Parathyroid adenoma (tissue), 2 donors: ENCODE measurements at regions not wholly inside any gene's neighbourhood (a gene's known extent, or its start where the extent isn't known, plus 50 kb on each side); places are given as distances from the start of the nearest gene placed in this dataset.

ENCODE experiments used
- H2AFZ ChIP-seq: fragments of 300-600 bp; sonication (generic); one replicate; pipeline ENCODE4 v1.7.0; 2017; ENCODE audit warnings: antibody characterized with exemption, mild to moderate bottlenecking
- H3K27ac ChIP-seq: fragments of 300-600 bp; sonication (generic); one replicate; pipeline ENCODE4 v1.7.0; 2017
- H3K27me3 ChIP-seq: fragments of 300-600 bp; sonication (generic); one replicate; pipeline ENCODE4 v1.7.0; 2017; ENCODE audit warnings: low read length; ENCODE audit not compliant: control insufficient read depth, insufficient read depth
- H3K36me3 ChIP-seq: fragments of 300-600 bp; sonication (generic); one replicate; pipeline ENCODE4 v1.7.0; 2017; ENCODE audit warnings: low read length; ENCODE audit not compliant: control insufficient read depth, insufficient read depth
- H3K4me1 ChIP-seq: fragments of 300-600 bp; sonication (generic); one replicate; pipeline ENCODE4 v1.7.0; 2017; ENCODE audit warnings: control low read depth
- H3K4me2 ChIP-seq: fragments of 300-600 bp; sonication (generic); one replicate; pipeline ENCODE4 v1.7.0; 2017; ENCODE audit warnings: low read length
- H3K4me3 ChIP-seq: fragments of 300-600 bp; sonication (generic); one replicate; pipeline ENCODE4 v1.7.0; 2017; ENCODE audit warnings: low read depth, low read length
- H3K79me2 ChIP-seq: fragments of 300-600 bp; sonication (generic); one replicate; pipeline ENCODE4 v1.7.0; 2017; ENCODE audit warnings: control low read depth
- H3K9ac ChIP-seq: fragments of 300-600 bp; sonication (generic); one replicate; pipeline ENCODE4 v1.7.0; 2017; ENCODE audit warnings: mild to moderate bottlenecking
- H3K9me3 ChIP-seq: fragments of 300-600 bp; sonication (generic); one replicate; pipeline ENCODE4 v1.7.0; 2017; ENCODE audit warnings: low read length; ENCODE audit not compliant: control insufficient read depth
- CTCF ChIP-seq: fragments of 300-600 bp; sonication (generic); IDR thresholded peaks from one replicate; pipeline ENCODE4 v1.7.0; 2017; ENCODE audit warnings: antibody characterized with exemption, mild to moderate bottlenecking
- donor health status: primary hyperparathyroidism.

- Histone ChIP-seq H3K4me2 (no peak overlapping the region), H2AFZ (no peak overlapping the region), H3K36me3 (no peaks in the 10 kb centered on the region), H3K9me3 (no peaks in the 10 kb centered on the region), H3K27ac (no peak overlapping the region), H3K4me1 (no peaks in the 10 kb centered on the region), H3K4me3 (no peak overlapping the region), H3K9ac (no peak overlapping the region), H3K27me3 (no peaks in the 10 kb centered on the region), H3K79me2 (no peaks in the 10 kb centered on the region)
- TF ChIP-seq CTCF, result no peak
Observed at GRCh38 chr9:86469476-86470250, 115.5 kb upstream of the TUT7 start.

GRCh38 chr9:86464242-86464641 is 110.0 kb upstream of the TUT7 start:
- no peak for TF ChIP-seq CTCF
- no peak overlapping the region for H3K4me2 ChIP-seq
- H3K27me3 ChIP-seq, result no peaks in the 10 kb centered on the region
- no peaks in the 10 kb centered on the region for H3K79me2 ChIP-seq
- H3K27ac ChIP-seq, result no peak overlapping the region
- H3K9me3 ChIP-seq, result no peaks in the 10 kb centered on the region
- H3K4me3 ChIP-seq, result no peak overlapping the region
- H3K9ac ChIP-seq, result no peak overlapping the region
- no peaks in the 10 kb centered on the region for H3K4me1 ChIP-seq
- no peaks in the 10 kb centered on the region for H3K36me3 ChIP-seq
- H2AFZ ChIP-seq, result no peak overlapping the region

GRCh38 chr9:86460216-86461002 is 106.2 kb upstream of the TUT7 start:
- H3K79me2 ChIP-seq, result no peaks in the 10 kb centered on the region
- no peak overlapping the region for H3K4me2 ChIP-seq
- no peaks in the 10 kb centered on the region for H3K9me3 ChIP-seq
- H3K4me3 ChIP-seq, result no peak overlapping the region
- no peak overlapping the region for H2AFZ ChIP-seq
- no peaks in the 10 kb centered on the region for H3K36me3 ChIP-seq
- no peak for TF ChIP-seq CTCF
- H3K27me3 ChIP-seq, result no peaks in the 10 kb centered on the region
- no peak overlapping the region for H3K27ac ChIP-seq
- H3K4me1 ChIP-seq, result no peaks in the 10 kb centered on the region
- no peak overlapping the region for H3K9ac ChIP-seq

GRCh38 chr9:86459599-86460155 is 105.5 kb upstream of the TUT7 start:
- Histone ChIP-seq H3K9ac (no peak overlapping the region), H3K4me1 (no peaks in the 10 kb centered on the region), H3K36me3 (no peaks in the 10 kb centered on the region)

More at GRCh38 chr9:86459599-86460155, 105.5 kb upstream of the TUT7 start:
- no peak for TF ChIP-seq CTCF
- no peaks in the 10 kb centered on the region for H3K9me3 ChIP-seq
- no peak overlapping the region for H3K4me3 ChIP-seq
- H3K27me3 ChIP-seq, result no peaks in the 10 kb centered on the region
- no peak overlapping the region for H3K4me2 ChIP-seq
- H3K79me2 ChIP-seq, result no peaks in the 10 kb centered on the region
- no peak overlapping the region for H3K27ac ChIP-seq
- no peak overlapping the region for H2AFZ ChIP-seq
